HG03442 (cell line): ENCODE measurements at regions not wholly inside any gene's neighbourhood (a gene's known extent, or its start where the extent isn't known, plus 50 kb on each side); places are given as distances from the start of the nearest gene placed in this dataset.
"Not testable (repeated sequence)": the region's sequence is repeated elsewhere in the genome, so short reads cannot be mapped to it uniquely, and the experiment has no call there.

ENCODE experiments used
- ATAC-seq: cut with Tn5 transposase; IDR thresholded peaks from one replicate; pipeline ENCODE4 v1.9.1; 2021; ENCODE audit warnings: mild to moderate bottlenecking, moderate library complexity; ENCODE audit not compliant: unreplicated experiment

GRCh38 chr5:1638658-1639400, 115.1 kb upstream of the LPCAT1 start:
- ATAC-seq = no peak

GRCh38 chr5:1637639-1638481, 114.1 kb upstream of the LPCAT1 start:
- no peak for ATAC-seq

- no peak for ATAC-seq
These were observed 113.3 kb upstream of the LPCAT1 start for GRCh38 chr5:1636981-1637638.

- not testable (repeated sequence) for ATAC-seq
These were observed 112.5 kb upstream of the LPCAT1 start for GRCh38 chr5:1636208-1636770.

GRCh38 chr5:1635477-1635876, 111.7 kb upstream of the LPCAT1 start:
- ATAC-seq = not testable (repeated sequence)

- ATAC-seq = no peak
These were observed 110.5 kb upstream of the LPCAT1 start for GRCh38 chr5:1634337-1634661.

GRCh38 chr5:1633605-1634336, 110.0 kb upstream of the LPCAT1 start:
- ATAC-seq = peak; percentile 89

GRCh38 chr5:1631004-1631403, 107.2 kb upstream of the LPCAT1 start:
- not testable (repeated sequence) for ATAC-seq

- not testable (repeated sequence) for ATAC-seq
These were observed 102.6 kb upstream of the LPCAT1 start for GRCh38 chr5:1626397-1626796.

GRCh38 chr5:1619531-1619930, 95.8 kb upstream of the LPCAT1 start:
- ATAC-seq = not testable (repeated sequence)

GRCh38 chr5:1618296-1618865, 94.6 kb upstream of the LPCAT1 start:
- not testable (repeated sequence) for ATAC-seq

GRCh38 chr5:1617236-1617755, 93.5 kb upstream of the LPCAT1 start:
- ATAC-seq = not testable (repeated sequence)

- not testable (repeated sequence) for ATAC-seq
These were observed 89.8 kb upstream of the LPCAT1 start for GRCh38 chr5:1613515-1613914.

- ATAC-seq = not testable (repeated sequence)
These were observed 86.8 kb upstream of the LPCAT1 start for GRCh38 chr5:1610526-1610925.

GRCh38 chr5:1609111-1609510, 85.4 kb upstream of the LPCAT1 start:
- ATAC-seq = not testable (repeated sequence)

- not testable (repeated sequence) for ATAC-seq
These were observed 84.6 kb upstream of the LPCAT1 start for GRCh38 chr5:1608336-1608735.

- not testable (repeated sequence) for ATAC-seq
These were observed 83.2 kb upstream of the LPCAT1 start for GRCh38 chr5:1606951-1607350.

GRCh38 chr5:1603916-1604315, 80.2 kb upstream of the LPCAT1 start:
- not testable (repeated sequence) for ATAC-seq

GRCh38 chr5:1601565-1601964, 77.8 kb upstream of the LPCAT1 start:
- ATAC-seq = not testable (repeated sequence)
